ENCODE measurements at regions not wholly inside any gene's neighbourhood (a gene's known extent, or its start where the extent isn't known, plus 50 kb on each side); places are given as distances from the start of the nearest gene placed in this dataset.

- no peak for ATAC-seq
- H3K4me1 Mint-ChIP-seq: peaks cover 12% of the 10 kb centered on the region
- no peaks in the 10 kb centered on the region for H3K36me3 Mint-ChIP-seq
- CTCF ChIA-PET: no interaction called here
- no peak overlapping the region for H3K4me3 Mint-ChIP-seq
- POLR2A ChIA-PET: no interaction called here
- no peak overlapping the region for H3K27ac Mint-ChIP-seq
- H3K9me3 Mint-ChIP-seq: no peaks in the 10 kb centered on the region; the same call in 1 of the 2 replicates
- no peak for DNase-seq (ENCODE audit: low spot score)
- no peak for TF ChIP-seq SOX15 (CRISPR knock-in tag; IDR thresholded peaks at IDR 0.05)
- TF ChIP-seq ZNF425 (CRISPR knock-in tag; conservative IDR thresholded peaks at IDR 0.05): no peak
- no peak for TF ChIP-seq TP53 (CRISPR knock-in tag; IDR thresholded peaks at IDR 0.05)
- no peak for TF ChIP-seq ZNF138 (CRISPR knock-in tag; conservative IDR thresholded peaks at IDR 0.05)
- H3K27me3 Mint-ChIP-seq (ENCODE audit: low read depth): no peaks in the 10 kb centered on the region; the same call in 1 of the 2 replicates
Observed at GRCh38 chr18:22860807-22861206, 72.3 kb upstream of the RBBP8 start.

- Mint-ChIP-seq H3K9me3 (no peaks in the 10 kb centered on the region; the same call in 1 of the 2 replicates), H3K27me3 (ENCODE audit: low read depth) (no peaks in the 10 kb centered on the region), H3K36me3 (no peaks in the 10 kb centered on the region), H3K4me1 (0 out of 2 replicates have a peak, but pooled peaks cover 2% of the 10 kb centered on the region), H3K4me3 (no peak overlapping the region), H3K27ac (no peak overlapping the region)
- no peak for TF ChIP-seq CREB1 (CRISPR knock-in tag; IDR thresholded peaks at IDR 0.05)
- no peak for TF ChIP-seq EMX1 (CRISPR knock-in tag; IDR thresholded peaks at IDR 0.05)
- TF ChIP-seq ESRRA (CRISPR knock-in tag; IDR thresholded peaks at IDR 0.05; ENCODE audit: borderline replicate concordance): no peak
- no peak for TF ChIP-seq ZNF532 (CRISPR knock-in tag; IDR thresholded peaks at IDR 0.05; ENCODE audit: borderline replicate concordance)
- TF ChIP-seq FOXJ3 (CRISPR knock-in tag; IDR thresholded peaks at IDR 0.05; ENCODE audit: borderline replicate concordance): no peak
- TF ChIP-seq GTF2I (CRISPR knock-in tag; conservative IDR thresholded peaks at IDR 0.05): no peak
- no peak for TF ChIP-seq FOXP1 (CRISPR knock-in tag; IDR thresholded peaks at IDR 0.05; ENCODE audit: borderline replicate concordance)
- no peak for TF ChIP-seq TCF7 (CRISPR knock-in tag; IDR thresholded peaks at IDR 0.05; ENCODE audit: low read depth)
- no peak for TF ChIP-seq PRRX2 (CRISPR knock-in tag; IDR thresholded peaks at IDR 0.05)
- CTCF ChIA-PET: no interaction called here
- ATAC-seq (no peak), DNase-seq (ENCODE audit: low spot score) (no peak)
- POLR2A ChIA-PET: interaction anchor here (0.6 kb wide), 1 partner anchor 94 kb away, joined by 5 read pairs; no protein-coding TSS in a partner anchor
Observed at GRCh38 chr18:22865354-22866116, 67.6 kb upstream of the RBBP8 start.

- Mint-ChIP-seq H3K27me3 (ENCODE audit: low read depth) (no peaks in the 10 kb centered on the region), H3K4me1 (peaks cover 5% of the 10 kb centered on the region; the same call in 1 of the 2 replicates), H3K9me3 (no peaks in the 10 kb centered on the region), H3K36me3 (no peaks in the 10 kb centered on the region), H3K4me3 (no peak overlapping the region), H3K27ac (no peak overlapping the region)
- ChIA-PET POLR2A (no interaction called here), CTCF (no interaction called here)
- DNase-seq (ENCODE audit: low spot score) (no peak), ATAC-seq (no peak)
- no peak for TF ChIP-seq ATF2 (CRISPR knock-in tag; IDR thresholded peaks at IDR 0.05; ENCODE audit: borderline replicate concordance, low read depth)
- TF ChIP-seq ESRRA (CRISPR knock-in tag; IDR thresholded peaks at IDR 0.05; ENCODE audit: borderline replicate concordance): no peak
- no peak for TF ChIP-seq ZNF121 (CRISPR knock-in tag; IDR thresholded peaks at IDR 0.05)
- TF ChIP-seq KAT7 (CRISPR knock-in tag; IDR thresholded peaks at IDR 0.05; ENCODE audit: borderline replicate concordance): no peak
- no peak for TF ChIP-seq ZNF532 (CRISPR knock-in tag; IDR thresholded peaks at IDR 0.05; ENCODE audit: borderline replicate concordance)
- TF ChIP-seq ZMAT4 (CRISPR knock-in tag; IDR thresholded peaks at IDR 0.05): no peak
- TF ChIP-seq SP1 (CRISPR knock-in tag; conservative IDR thresholded peaks at IDR 0.05): no peak
- no peak for TF ChIP-seq GABPB1 (CRISPR knock-in tag; IDR thresholded peaks at IDR 0.05)
- no peak for TF ChIP-seq CREB1 (CRISPR knock-in tag; IDR thresholded peaks at IDR 0.05)
Observed at GRCh38 chr18:22868831-22869230, 64.3 kb upstream of the RBBP8 start.

Data from WTC11 (cell line).